NCI-H1436 treated with DMSO at 0.1 percent for 48 hours (cell line): ENCODE measurements at regions not wholly inside any gene's neighbourhood (a gene's known extent, or its start where the extent isn't known, plus 50 kb on each side); places are given as distances from the start of the nearest gene placed in this dataset.
A peak's percentile ranks its signal among the peaks of the same experiment; 100 is the strongest.
"Not testable (repeated sequence)": the region's sequence is repeated elsewhere in the genome, so short reads cannot be mapped to it uniquely, and the experiment has no call there.

Experiments used
- DNase-seq: peaks from one replicate; lab custom pipeline; 2025; lab: John Stamatoyannopoulos, UW

DNA sequence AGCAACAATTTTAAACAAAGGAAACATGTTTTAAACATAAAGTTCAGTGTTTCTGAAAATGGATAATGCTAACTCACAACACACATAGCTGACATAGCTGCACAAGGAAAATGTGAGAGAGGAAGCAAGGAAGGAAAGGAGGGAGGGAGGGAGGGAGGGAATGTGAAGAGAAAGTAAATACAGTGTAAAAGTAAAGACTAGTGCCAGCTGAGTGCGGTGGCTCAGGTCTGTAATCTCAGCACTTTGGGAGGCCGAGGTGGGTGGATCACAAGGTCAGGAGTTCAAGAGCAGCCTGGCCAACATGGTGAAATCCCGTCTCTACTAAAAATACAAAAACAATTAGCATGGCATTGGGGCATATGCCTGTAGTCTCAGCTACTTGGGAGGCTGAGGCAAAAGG lies 373.7 kb upstream of the CXADR start:
- DNase-seq = not testable (repeated sequence)

DNA sequence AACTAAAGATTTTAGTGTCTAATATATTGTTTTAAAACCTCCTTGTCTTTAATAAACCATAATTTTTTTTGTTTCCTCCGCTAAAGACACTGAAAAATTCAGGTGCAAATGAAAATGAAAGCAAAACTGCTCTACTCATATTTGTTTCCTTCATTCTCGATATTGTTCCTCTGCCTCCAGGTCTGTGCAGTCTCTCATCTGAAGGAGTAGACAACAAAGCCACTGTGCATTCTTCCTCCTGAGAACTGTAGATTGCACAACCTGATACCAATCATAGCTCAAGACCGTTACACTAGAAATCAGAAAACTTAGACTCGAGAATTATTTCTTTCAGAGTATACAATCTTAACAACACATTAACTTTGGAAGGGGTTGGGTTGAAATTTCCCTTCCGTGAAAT lies 373.1 kb upstream of the CXADR start:
- DNase-seq = no peak

DNA sequence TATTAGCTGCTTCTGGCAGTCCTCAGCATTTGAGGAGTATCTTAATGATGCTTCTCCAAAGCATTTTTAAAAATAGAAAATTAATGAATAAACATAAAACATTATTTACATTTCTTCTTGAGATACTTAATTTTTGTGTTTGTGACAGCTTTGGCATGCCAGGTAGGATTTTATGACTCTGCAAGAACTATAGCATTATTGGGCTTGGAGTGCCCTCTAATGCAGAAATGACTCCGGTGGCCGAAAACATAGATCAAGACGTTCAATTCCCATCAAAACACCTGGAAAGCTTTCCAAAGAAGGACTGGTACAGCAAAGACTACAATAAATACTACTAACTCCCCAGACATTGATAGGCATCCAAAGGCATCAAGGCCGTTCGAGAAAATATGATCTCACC lies 366.4 kb upstream of the CXADR start:
- DNase-seq = no peak

DNA sequence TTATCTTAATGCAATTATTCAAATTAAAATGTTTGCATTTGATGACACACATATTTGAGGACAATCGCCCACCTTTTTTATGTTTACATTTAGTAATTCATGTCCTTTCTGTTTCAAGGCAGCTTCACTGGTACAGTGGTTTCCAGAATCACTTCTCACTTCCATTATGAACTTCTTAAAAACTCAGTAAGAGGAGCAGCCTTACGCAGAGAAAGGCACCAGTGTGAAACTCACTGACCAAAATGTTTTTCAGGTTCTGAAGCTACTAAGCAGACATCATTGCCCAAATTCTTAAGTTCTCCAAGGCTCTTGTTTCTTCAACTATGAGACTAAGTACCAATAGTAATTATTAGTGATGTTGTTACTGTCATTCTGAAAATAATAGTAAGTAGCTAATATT lies 353.1 kb upstream of the CXADR start:
- DNase-seq = no peak

DNA sequence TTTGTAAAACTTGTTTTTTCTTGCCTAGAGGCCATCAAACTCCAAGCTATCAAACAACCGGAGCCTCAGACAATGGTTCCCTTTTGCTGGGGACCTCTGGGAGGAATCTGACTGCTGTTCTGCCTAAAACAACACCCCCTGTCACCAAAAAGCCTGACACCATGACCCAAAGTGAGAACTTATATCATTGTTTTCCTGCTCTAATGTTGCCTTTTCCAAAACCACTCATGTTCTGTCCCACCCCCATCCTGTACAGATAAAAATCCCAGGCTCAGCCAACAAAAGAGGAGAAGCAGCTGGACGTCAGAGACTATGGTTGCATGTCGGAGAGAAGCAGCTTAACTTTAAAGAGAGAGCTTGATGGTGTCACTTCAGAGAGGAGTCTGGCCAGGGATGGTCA lies 327.2 kb upstream of the CXADR start:
- no peak for DNase-seq

DNA sequence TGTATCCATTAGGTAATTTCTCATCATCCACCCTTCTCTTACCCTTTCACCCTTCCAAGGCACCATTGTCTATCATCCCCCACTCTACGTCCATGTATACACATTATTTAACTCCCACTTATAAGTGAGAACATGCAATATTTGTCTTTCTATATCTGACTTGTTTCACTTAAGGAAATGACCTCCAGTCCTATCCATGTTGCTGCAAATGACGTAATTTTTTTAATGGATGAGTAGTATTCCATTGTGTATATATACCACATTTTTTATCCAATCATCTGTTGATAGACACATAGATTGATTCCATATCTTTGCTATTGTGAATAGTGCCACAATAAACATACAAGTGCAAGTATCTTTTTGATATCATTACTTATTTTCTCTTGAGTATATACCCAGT lies 322.9 kb upstream of the CXADR start:
- DNase-seq = no peak

DNA sequence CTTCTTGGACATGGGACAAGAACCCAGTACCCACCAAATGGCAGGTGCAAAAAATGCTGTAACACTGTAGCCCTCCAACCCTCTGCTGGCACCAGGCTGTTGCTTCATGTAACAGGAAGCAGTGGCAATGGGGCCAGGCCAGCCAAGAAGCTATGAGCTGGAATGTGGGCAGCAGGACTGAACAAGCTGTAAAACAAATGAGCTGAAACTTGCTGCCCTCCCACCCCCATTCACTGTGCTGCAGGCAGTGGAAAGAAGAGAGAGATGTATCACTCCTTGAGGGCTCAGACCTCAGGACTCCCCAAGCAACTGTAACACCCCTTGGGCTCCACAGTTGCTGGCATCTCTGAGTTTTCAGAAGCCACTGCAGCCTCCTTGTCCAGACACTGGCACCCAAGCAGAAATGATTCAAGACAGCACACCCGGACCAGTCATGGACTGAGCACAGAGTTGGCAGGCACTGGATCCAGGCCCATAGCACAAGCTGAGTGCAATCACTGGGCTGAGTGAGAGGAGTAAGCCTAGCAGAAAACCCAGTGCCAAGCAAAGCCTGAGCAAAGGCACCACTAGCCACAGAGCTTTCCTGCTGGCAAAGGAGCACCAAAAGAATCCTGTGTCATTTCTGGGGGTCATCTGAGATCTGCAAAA lies 321.4 kb upstream of the CXADR start:
- DNase-seq = no peak

DNA sequence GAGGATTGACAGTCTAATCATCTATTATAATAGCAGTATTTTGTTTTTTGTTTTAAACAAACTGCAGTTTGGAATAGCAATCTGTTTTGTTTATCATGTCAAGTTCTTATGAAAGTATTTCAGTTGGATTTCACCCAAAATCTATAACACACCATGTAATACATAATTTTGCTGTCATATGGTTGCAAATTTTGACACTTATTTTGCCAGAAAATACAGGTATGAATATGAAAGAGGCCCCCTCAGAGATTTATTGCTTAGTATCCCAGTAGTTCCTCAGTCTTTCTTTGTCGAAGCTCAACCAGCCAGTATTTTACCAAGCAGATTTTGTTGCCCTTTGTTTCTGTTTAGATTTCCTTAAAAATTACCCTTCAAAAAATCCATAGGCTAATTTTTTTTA lies 317.5 kb upstream of the CXADR start:
- no peak for DNase-seq

DNA sequence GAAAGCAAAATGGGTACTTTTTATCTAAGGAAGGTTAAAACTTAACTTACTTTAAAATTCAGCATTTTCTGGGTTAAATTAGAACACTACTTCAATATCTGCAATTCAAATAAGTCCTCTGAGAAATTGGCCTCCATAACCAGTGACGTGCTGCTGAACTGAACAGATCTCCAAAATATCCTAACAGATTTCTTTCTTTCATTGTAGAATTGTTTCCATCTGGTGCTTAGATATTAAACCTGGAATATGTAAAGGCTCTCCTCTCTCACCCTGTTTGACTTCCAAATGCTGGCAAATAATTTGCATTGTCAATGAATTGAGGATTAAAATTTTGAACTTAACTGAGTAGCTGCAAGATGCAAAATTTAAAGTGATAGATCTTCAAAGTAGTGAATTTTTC lies 316.9 kb upstream of the CXADR start:
- DNase-seq = no peak

DNA sequence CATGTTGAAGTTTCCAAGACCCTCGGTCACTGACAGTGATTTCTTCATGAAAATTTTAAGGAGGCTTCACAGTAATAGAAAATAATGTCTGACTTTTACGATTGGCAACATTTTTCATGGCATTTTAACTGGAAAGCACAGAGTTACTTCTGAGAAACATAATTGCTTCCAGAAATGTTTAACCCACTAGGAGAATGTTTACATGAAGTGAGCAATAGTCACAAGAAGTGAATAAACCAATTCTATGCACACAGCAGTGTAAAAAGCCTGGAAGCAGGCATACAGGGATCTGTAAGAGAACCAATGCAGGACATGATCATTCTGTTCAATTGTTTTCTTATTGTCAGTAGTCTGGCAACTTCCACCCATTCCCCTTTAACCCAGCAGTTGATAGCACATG lies 316.2 kb upstream of the CXADR start:
- no peak for DNase-seq

DNA sequence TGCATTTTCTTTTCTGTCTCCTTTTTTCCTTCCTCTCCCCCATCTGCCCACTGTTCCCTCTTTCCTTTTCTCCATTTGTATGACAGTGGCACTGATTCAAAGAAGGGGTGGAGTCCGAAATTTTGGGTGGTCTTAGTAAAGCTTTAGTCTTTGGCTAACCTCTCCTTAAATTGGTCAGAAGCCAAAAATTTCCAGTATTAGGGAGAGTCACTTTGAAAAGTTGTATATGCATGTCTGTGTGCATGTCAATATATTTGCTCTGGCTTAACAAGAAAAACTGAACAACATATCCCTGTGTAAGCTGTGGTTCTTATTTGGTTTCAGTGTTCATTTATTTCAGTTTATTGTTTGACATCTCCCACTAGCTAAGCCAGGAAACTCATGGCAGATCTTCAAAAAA lies 314.8 kb upstream of the CXADR start:
- DNase-seq = no peak

DNA sequence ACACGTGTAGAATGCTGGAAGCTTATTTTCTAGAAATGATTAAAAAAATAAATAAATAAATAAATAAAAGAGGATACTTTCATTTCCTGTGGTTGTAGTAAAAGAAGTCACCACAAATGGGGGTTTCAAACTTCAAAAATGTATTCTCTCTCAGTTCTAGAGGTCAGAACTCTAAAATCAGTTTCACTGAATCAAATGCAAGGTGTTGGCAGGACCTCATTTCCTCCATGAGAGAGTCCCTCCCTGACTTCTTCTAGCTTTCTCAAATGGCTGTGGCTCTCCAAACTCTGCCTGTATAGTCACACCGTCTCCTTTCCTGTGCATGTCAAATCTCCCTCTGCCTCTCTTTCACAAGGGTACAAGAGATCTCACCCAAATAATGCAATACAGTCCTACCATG lies 312.6 kb upstream of the CXADR start:
- DNase-seq = no peak

DNA sequence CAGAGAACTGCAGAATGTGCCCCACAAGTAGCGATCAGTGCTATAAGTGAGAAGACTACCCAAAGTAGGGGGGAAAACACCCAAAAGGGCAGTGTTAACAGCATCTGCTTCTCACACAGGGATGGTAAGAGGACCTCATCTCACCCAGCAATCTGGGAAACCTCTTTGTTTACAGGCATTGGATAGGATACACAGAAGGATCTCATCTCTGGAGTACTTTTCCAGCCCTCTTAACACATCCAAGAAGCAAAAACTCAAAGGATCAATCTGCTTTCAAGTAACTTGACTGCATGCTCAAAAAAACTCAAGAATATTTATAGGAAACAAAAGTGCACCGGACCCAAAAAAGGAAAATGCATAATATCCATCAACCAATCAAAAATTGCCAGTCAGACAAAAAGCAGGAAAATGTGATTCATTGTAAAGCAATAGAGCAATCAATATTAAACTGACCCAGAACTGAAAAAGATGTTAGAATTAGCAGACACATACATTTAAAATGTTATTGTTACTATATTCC lies 311.0 kb upstream of the CXADR start:
- no peak for DNase-seq

DNA sequence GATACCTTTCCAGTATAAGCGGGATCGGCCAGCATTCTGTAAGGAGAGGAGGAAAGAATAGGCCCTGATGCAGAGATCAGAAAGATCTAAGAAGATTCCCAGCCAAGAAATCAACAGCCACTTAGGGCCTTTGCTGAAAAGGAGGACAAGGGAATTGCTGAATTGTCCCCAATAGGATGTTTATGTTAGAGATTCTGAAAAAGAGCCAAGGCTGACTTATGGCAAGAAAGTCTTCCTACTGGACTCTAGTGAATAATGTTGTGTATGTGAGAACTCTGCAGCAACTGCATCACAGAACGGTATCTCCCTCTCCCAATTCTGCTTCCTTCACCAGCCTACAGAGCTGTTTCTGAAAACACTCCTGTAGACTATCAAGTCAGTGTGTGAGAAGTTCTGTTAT lies 298.0 kb upstream of the CXADR start:
- no peak for DNase-seq

DNA sequence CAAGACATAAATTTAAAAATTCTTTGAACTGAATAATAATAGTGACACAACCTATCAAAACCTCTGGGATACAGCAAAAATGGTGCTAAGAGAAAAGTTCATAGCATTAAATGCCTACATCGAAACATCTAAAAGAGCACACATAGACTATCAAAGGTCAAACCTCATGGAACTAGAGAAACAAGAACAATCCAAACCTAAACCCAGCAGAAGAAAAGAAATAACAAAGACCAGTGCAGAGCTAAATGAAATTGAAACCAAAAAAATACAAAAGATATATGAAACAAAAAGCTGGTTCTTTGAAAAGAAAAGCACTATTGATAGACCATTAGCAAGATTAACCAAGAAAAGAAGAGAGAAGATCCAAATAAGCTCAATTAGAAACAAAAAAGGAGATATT lies 293.8 kb upstream of the CXADR start:
- DNase-seq = not testable (repeated sequence)

DNA sequence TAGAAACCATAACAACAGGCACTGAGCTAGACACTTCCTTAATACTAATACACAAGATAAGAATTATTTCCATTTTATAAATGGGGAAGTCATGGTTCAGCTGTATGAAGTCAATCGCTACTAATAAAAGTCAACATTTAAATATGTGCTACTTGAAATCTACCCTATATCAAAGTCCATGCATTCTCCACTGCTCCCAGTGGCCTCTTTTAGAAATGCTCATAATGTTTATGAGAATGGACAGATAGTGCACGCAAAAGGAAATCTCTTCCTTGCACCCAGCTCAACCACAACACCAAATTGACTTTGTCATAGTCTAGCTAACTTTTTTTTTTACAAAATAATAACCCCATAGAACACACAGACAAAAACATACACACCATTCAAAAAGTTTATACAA lies 281.7 kb upstream of the CXADR start:
- DNase-seq = no peak

DNA sequence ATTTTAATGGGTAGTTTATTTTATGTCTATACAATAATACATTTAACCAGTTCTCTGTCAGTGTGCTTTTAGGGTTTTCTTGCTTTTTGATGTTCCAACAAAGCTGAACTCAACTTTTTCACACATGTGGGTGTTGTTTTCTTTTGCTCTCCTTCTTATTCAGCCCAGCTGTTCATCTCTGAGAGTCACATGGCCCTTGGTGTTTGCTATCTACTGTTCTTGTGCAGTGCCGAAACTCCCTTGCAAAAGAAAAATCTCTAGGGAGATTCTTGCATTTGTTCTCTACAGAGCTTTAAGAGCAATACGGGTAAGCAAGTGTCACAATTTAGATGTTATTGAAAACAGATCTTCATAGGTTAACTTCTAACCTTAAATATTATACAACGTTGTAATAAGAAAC lies 281.1 kb upstream of the CXADR start:
- DNase-seq = no peak

DNA sequence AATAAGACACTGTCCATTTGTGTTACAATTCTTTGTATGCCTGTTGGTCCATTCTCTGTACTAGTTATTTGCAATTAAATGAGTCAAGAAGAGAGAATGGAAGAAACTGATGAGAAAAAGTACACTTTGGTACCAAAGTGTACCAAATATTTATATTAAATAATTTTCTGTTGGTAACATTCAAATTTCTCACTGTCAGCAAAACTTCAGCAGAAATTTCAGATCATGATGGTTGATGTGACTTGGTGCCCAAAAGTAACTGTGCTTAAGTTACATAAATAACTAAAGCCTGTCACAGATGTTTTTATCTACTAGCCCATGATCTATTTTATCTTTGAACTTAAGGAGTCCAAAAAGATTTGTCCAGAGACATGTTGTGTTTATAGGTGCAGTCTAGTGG lies 274.4 kb upstream of the CXADR start:
- DNase-seq = no peak

DNA sequence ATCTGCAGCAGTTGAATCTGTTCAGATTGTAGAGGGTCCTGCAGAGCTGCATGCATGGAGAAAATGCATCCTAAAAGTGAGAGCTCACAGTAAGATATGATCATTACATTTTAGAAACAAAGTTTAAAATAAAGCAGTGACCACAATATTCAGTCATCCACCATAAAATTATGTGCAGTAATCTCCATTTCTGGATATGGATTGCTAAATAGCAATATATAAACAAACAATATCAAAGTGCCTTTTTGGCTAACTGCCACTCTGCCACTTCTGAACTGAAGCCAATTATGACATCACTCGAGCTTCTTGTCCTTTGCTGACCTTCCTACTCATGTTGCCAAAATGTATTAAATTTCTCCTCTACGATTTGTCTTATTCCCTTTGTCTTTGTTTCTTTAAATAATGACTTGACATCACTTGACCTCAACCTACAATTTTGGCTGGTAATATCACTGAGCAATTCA lies 262.0 kb upstream of the CXADR start:
- peak; percentile 58 for DNase-seq

DNA sequence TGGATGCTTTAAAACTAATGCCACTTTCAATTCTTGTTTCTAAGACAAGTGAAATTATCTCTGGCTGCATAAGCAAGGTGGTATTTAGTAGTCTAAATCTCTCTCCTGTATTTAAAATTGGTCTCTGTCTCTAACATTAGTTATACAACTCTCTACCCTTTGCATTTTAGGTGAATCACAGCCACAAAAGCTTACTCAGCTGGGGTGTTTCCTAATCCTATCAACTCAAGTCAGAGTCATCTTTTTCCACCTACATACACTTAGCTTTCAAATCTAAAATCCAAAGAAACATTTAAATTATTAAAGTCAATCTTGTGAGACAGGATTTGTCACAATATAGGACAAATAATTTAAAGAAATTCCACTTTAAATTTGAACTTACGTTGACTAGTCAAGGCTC lies 255.1 kb upstream of the CXADR start:
- DNase-seq = no peak

DNA sequence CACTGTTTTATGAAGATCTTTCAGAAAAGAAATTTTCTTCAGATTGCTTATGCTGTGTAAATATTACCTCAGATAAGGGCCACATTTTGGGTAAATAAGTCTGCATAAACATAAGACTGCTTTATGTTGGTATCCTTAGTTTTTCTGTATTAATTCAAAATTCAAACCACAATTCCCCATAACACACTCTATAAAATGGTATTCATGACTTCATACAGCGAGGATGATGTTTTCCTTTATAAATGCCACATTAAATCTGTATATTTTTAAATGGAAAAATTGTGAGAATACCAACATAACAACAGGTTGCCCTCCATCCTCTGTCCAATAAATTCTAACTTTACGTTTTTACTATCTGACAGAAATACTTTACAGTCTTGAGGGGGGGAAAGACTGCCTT lies 248.7 kb upstream of the CXADR start:
- DNase-seq = no peak

DNA sequence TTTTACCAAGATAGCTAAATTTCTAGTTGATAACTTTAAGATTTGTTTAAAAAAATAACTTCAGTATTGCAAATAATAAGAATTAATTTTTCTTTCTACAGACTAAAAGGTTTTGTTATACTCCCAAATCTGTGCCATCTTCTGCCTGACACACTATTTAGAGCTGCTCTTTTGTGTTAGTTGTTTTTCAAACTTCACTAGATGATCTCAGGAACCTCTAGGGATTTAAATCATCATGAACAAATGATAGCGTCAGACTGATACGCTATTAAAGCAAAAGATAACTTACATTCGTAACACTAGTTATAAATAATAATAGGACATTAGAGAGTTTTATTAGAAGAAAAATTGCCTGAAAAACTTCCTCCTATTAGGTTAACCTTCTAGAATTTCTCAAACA lies 243.1 kb upstream of the CXADR start:
- no peak for DNase-seq

DNA sequence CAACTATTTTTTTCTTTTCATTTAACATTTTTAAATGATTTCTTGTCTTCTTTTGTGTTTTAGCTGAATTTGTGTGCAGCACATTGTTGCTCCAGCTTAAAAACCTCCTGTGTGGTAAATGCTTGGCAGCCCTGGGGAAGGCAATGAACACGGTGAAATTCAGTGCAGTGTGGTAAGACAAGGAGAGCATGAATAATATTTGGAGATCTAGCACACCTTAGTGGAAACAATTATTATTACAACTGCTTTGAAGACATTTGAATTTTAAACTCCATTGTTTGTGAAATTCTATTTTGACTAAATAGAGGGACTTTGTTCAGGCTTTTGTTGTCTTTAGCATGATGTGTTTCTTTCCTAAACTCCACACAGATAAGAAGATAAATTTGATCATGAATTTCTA lies 242.6 kb upstream of the CXADR start:
- DNase-seq = peak; percentile 24

DNA sequence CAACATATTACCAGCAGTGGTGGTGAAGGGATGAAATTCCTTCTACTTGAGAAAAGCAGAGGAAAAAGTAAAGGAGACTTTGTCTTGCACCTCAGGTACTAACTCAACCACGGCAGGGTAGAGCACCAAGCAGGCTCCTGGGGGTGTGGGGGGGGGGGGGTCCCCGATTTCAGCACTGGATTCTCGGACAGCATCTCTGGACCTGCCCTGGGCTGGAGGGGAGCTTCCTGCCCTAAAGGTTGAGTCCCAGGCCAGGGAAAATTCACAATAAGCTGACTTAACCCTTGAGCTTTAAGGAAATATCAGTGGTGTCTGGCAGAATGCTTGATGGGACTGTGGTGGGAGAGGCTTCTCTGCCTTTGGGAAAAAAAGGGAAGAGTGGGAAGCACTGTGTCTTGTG lies 233.2 kb upstream of the CXADR start:
- no peak for DNase-seq
